Epithelial cell of esophagus (primary cell): ENCODE measurements at regions not wholly inside any gene's neighbourhood (a gene's known extent, or its start where the extent isn't known, plus 50 kb on each side); places are given as distances from the start of the nearest gene placed in this dataset.

Experiments used
- DNase-seq: peaks from one replicate; pipeline ENCODE4 v3.0.0; 2010; ENCODE audit warnings: low read depth
- H3K4me3 ChIP-seq: 2 replicates; pipeline ENCODE4 v1.5.1; 2011; ENCODE audit warnings: mild to moderate bottlenecking, low read length, control low read depth
- TF ChIP-seq, protein P1 (sequence below): IDR thresholded peaks from 2 replicates; pipeline ENCODE4 v1.5.1; 2011; ENCODE audit warnings: low read depth, mild to moderate bottlenecking, low read length, control low read depth, inconsistent platforms; ENCODE audit not compliant: insufficient read depth; ENCODE audit errors: missing control alignments

DNA sequence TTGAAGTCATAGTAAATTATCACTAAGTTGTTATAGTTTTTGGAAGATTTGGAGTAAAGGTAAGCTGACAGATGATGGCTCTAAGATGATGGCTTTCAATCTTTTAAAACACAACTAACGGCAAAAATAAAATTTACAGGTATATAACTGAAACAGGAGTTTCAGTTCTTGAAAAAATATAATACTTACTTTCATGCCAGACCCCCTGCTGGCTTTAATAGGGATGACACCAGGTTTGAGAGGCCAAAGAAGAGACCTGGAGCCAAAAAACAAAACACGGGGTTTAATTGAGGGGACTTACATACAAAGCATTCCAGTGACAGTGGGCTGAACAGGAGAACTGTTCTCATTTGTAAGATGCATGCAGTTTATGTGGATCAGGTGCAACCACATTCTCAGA lies 301.7 kb upstream of the PCSK5 start:
- no peak overlapping the region for H3K4me3 ChIP-seq
- peak; percentile 6 for DNase-seq
- TF ChIP-seq, protein P1, sequence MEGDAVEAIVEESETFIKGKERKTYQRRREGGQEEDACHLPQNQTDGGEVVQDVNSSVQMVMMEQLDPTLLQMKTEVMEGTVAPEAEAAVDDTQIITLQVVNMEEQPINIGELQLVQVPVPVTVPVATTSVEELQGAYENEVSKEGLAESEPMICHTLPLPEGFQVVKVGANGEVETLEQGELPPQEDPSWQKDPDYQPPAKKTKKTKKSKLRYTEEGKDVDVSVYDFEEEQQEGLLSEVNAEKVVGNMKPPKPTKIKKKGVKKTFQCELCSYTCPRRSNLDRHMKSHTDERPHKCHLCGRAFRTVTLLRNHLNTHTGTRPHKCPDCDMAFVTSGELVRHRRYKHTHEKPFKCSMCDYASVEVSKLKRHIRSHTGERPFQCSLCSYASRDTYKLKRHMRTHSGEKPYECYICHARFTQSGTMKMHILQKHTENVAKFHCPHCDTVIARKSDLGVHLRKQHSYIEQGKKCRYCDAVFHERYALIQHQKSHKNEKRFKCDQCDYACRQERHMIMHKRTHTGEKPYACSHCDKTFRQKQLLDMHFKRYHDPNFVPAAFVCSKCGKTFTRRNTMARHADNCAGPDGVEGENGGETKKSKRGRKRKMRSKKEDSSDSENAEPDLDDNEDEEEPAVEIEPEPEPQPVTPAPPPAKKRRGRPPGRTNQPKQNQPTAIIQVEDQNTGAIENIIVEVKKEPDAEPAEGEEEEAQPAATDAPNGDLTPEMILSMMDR, result peak; percentile 28

DNA sequence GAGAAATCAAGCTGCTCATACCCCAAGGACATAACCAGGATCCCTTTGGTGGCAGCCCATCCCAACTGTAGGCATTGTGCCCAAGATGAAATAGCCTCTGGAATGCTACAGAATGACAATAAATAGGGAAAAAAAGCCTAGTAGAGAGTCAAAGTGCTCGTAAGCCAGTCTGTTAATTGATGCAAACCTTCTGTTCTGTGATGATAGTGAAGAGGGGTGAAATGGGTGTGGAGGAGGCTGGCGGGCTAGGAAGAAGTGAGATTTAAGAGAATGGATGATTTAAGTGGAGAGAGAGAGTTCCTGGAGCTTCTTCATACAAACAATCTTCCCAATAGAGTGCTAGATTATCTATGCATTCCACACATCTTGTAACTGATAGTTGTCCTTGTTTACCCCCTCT lies 301.0 kb upstream of the PCSK5 start:
- H3K4me3 ChIP-seq, result no peak overlapping the region
- TF ChIP-seq, protein P1, result no peak
- DNase-seq, result no peak

GRCh38 chr9:75591972-75592371 lies 298.5 kb upstream of the PCSK5 start:
- TF ChIP-seq, protein P1, result no peak
- no peak for DNase-seq
- H3K4me3 ChIP-seq, result no peak overlapping the region

- TF ChIP-seq, protein P1, result no peak
- no peak overlapping the region for H3K4me3 ChIP-seq
- no peak for DNase-seq
Measured at GRCh38 chr9:75592586-75592985, 297.9 kb upstream of the PCSK5 start.

GRCh38 chr9:75593920-75594319 lies 296.6 kb upstream of the PCSK5 start:
- DNase-seq, result no peak
- TF ChIP-seq, protein P1, result peak; percentile 11
- H3K4me3 ChIP-seq, result no peak overlapping the region

GRCh38 chr9:75599126-75599525 lies 291.3 kb upstream of the PCSK5 start:
- DNase-seq, result no peak
- TF ChIP-seq, protein P1, result no peak

DNA sequence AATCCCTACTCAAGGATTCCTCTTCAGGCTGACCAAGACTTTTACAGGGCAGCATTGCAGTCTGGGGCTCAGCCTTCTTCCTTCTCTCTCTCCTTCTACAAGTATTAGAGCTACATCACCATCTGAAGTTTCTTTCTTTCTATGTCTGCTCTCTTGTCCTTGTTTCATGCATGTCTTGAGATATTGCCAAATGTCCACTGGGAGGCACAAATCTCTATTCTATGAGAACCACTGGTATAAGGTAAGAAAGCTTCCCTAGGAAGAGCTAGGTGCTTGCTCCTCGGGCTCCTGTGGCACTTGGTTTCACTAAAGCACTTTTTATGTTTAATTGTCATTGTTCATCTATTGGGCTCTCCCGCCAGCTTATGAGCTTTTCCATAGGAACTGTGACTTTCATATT lies 289.2 kb upstream of the PCSK5 start:
- DNase-seq, result peak; percentile 20
- H3K4me3 ChIP-seq, result no peak overlapping the region
- TF ChIP-seq, protein P1, result peak; percentile 9

More at GRCh38 chr9:75599126-75599525, 291.3 kb upstream of the PCSK5 start:
- no peak overlapping the region for H3K4me3 ChIP-seq
